ENCODE measurements at regions not wholly inside any gene's neighbourhood (a gene's known extent, or its start where the extent isn't known, plus 50 kb on each side); places are given as distances from the start of the nearest gene placed in this dataset.

DNA sequence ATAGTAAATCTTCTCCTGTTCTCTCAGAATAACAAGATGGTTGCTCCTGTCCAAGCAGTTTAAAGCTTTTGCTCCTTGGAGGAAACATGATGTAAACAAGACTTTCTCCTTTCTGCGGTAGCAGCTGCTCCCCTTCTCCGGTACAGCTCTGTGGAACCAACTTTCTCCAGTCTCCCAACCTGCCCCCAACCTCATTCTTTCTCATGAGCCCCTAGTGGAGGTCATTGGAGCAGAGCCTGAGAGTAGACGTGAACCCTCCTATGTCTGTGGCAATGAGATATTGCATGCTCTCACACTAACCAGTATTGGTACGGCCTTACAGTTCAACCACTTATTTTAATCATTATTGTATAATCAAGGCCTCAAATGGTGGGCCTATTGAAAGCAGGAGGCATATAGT is 483.8 kb upstream of the CDH10 start:
- TF ChIP-seq MYC (IDR thresholded peaks at IDR 0.05; ENCODE audit: low read depth, low read length) (no peak), MAX (IDR thresholded peaks at IDR 0.05; ENCODE audit: low read depth, low read length) (no peak), POLR2A (IDR thresholded peaks at IDR 0.05; ENCODE audit: extremely low read depth, insufficient read length) (no peak)
- TF ChIP-seq, protein P1, sequence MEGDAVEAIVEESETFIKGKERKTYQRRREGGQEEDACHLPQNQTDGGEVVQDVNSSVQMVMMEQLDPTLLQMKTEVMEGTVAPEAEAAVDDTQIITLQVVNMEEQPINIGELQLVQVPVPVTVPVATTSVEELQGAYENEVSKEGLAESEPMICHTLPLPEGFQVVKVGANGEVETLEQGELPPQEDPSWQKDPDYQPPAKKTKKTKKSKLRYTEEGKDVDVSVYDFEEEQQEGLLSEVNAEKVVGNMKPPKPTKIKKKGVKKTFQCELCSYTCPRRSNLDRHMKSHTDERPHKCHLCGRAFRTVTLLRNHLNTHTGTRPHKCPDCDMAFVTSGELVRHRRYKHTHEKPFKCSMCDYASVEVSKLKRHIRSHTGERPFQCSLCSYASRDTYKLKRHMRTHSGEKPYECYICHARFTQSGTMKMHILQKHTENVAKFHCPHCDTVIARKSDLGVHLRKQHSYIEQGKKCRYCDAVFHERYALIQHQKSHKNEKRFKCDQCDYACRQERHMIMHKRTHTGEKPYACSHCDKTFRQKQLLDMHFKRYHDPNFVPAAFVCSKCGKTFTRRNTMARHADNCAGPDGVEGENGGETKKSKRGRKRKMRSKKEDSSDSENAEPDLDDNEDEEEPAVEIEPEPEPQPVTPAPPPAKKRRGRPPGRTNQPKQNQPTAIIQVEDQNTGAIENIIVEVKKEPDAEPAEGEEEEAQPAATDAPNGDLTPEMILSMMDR (IDR thresholded peaks at IDR 0.05; ENCODE audit: low read depth, low read length), result no peak
- DNase-seq (ENCODE audit: low read depth), result no peak
- no peak overlapping the region for H3K4me3 ChIP-seq (ENCODE audit: low read depth, low read length)

DNA sequence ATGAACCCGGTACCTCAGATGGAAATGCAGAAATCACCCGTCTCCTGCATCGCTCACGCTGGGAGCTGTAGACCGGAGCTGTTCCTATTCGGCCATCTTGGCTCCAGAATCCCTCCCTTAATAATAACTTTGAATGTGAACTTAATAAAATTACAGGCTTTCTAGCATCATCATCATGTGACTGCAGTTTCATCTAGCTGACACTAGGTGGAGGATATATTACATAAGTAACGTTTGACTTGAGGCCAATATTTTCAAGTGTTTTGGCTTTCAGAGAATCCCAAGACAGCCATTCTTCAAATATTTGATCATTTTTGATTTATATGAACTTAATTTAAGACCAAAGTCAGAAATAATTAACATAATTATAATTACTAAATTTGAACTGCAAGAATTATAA is 474.9 kb upstream of the CDH10 start:
- peak; percentile 35 for DNase-seq (ENCODE audit: low read depth)
- H3K4me3 ChIP-seq (ENCODE audit: low read depth, low read length), result no peak overlapping the region
- TF ChIP-seq, protein P1 (IDR thresholded peaks at IDR 0.05; ENCODE audit: low read depth, low read length), result peak; percentile 48
- TF ChIP-seq MAX (IDR thresholded peaks at IDR 0.05; ENCODE audit: low read depth, low read length), result no peak
- TF ChIP-seq MYC (IDR thresholded peaks at IDR 0.05; ENCODE audit: low read depth, low read length), result no peak
- TF ChIP-seq POLR2A (IDR thresholded peaks at IDR 0.05; ENCODE audit: extremely low read depth, insufficient read length), result no peak

DNA sequence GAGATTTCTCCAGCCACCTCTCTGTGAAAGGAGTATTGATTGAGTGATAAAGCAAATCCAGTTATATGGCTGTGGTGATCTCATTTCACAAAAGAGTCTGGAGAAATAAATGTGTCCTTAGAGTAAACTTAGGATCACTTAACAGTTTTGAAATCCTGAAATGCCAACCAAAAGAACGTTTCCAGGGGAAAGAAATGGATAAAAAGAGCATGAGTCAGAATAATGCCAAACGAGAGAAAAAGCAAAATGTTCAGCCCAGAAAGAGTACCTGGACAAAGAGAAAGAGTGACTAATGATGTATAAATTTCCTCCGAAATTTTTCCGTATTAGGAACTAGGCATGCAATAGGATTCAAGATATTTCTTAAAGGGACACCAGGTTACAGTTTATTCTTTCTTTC is 463.1 kb upstream of the CDH10 start:
- no peak overlapping the region for H3K4me3 ChIP-seq (ENCODE audit: low read depth, low read length)
- TF ChIP-seq POLR2A (IDR thresholded peaks at IDR 0.05; ENCODE audit: extremely low read depth, insufficient read length), result no peak
- no peak for TF ChIP-seq MAX (IDR thresholded peaks at IDR 0.05; ENCODE audit: low read depth, low read length)
- TF ChIP-seq, protein P1 (IDR thresholded peaks at IDR 0.05; ENCODE audit: low read depth, low read length), result no peak
- TF ChIP-seq MYC (IDR thresholded peaks at IDR 0.05; ENCODE audit: low read depth, low read length), result no peak
- DNase-seq (ENCODE audit: low read depth), result no peak

DNA sequence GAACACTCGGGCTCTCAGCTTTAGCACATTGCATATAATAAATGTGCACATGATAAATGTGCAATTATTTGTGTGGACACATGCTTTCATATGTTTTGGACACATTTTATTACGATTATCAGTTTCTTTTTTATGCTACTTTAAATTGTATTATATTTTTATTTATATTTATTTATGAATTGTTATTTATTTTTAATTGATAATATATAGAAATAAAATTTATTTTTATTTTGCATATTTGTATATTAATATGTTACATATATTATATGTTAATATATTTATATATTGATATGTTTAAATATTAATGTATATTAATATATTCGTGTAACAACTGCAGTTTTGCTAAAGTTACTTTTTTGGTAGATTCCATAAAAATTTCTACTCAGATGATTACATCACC is 454.8 kb upstream of the CDH10 start:
- no peak for DNase-seq (ENCODE audit: low read depth)
- no peak overlapping the region for H3K4me3 ChIP-seq (ENCODE audit: low read depth, low read length)
- TF ChIP-seq MYC (IDR thresholded peaks at IDR 0.05; ENCODE audit: low read depth, low read length), result no peak
- TF ChIP-seq MAX (IDR thresholded peaks at IDR 0.05; ENCODE audit: low read depth, low read length), result no peak
- TF ChIP-seq, protein P1 (IDR thresholded peaks at IDR 0.05; ENCODE audit: low read depth, low read length), result no peak
- TF ChIP-seq POLR2A (IDR thresholded peaks at IDR 0.05; ENCODE audit: extremely low read depth, insufficient read length), result no peak

DNA sequence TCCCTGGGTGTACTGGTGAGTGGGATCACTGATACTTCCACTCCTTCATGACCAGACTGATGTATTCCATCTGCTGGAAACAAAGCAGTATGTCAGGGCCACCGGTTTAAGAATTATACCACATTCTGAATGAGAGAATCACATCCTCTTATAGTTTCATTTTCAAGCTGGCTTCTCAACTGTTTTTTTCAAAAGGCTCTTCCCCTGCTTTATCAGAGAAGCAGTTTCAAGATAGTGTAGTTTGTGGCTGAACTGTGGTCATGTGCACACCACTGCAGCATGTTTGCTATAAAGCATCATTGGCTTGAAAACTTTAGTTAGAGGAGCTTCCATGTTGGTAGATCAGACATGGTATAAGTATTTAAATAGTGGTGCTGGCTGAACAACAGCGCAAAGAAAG is 450.5 kb upstream of the CDH10 start:
- no peak for DNase-seq (ENCODE audit: low read depth)
- TF ChIP-seq MAX (IDR thresholded peaks at IDR 0.05; ENCODE audit: low read depth, low read length) (no peak), POLR2A (IDR thresholded peaks at IDR 0.05; ENCODE audit: extremely low read depth, insufficient read length) (no peak), MYC (IDR thresholded peaks at IDR 0.05; ENCODE audit: low read depth, low read length) (no peak)
- TF ChIP-seq, protein P1 (IDR thresholded peaks at IDR 0.05; ENCODE audit: low read depth, low read length), result no peak
- no peak overlapping the region for H3K4me3 ChIP-seq (ENCODE audit: low read depth, low read length)

DNA sequence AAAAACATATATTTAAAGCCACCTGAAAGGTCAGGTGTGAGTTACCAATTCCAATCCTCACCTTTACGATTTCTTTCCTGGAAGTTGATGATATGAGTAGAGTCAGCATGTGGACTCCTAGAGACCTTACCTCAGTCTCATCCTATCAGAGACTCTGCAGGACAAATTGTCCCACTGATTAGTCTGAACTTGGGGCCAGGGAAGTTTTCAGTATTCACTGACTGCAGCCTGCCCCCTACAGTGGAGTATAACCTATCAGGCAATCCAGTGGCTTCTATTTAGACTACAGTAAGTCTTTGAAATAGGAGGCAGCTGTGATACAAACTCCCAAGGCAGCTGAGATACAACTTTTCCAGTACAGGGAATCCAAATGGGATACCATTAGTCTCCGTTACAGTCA is 449.4 kb upstream of the CDH10 start:
- TF ChIP-seq MAX (IDR thresholded peaks at IDR 0.05; ENCODE audit: low read depth, low read length) (no peak), POLR2A (IDR thresholded peaks at IDR 0.05; ENCODE audit: extremely low read depth, insufficient read length) (no peak), MYC (IDR thresholded peaks at IDR 0.05; ENCODE audit: low read depth, low read length) (no peak)
- TF ChIP-seq, protein P1 (IDR thresholded peaks at IDR 0.05; ENCODE audit: low read depth, low read length), result no peak
- no peak for DNase-seq (ENCODE audit: low read depth)
- H3K4me3 ChIP-seq (ENCODE audit: low read depth, low read length), result no peak overlapping the region

All from NB4 (cell line).